CD4-positive, alpha-beta T cell (primary cell): ENCODE measurements at regions not wholly inside any gene's neighbourhood (a gene's known extent, or its start where the extent isn't known, plus 50 kb on each side); places are given as distances from the start of the nearest gene placed in this dataset.

ENCODE experiments used
- ATAC-seq: fragments of 200-7000 bp; cut with Tn5 transposase; one replicate; pipeline ENCODE4 v1.10.0; 2022; ENCODE audit warnings: mild to moderate bottlenecking; ENCODE audit not compliant: poor library complexity
- CTCF ChIA-PET: fragments of 350-600 bp; sonication (Branson Sonifier 250); formaldehyde crosslinking; loops from one replicate; lab custom pipeline; 2021; ENCODE audit warnings: antibody characterized with exemption, inconsistent platforms; lab: Charles Lee
- POLR2A ChIA-PET: fragments of 350-600 bp; sonication (Branson Sonifier 250); formaldehyde crosslinking; loops from one replicate; lab custom pipeline; 2021; ENCODE audit warnings: antibody characterized with exemption, inconsistent platforms; lab: Charles Lee
- DNase-seq, 14 experiments: peaks; one replicate each; pipeline ENCODE4 v3.0.0-alpha.2; 2013 to 2020; ENCODE audit warnings: mixed read lengths in 2 of 14
- H3K27ac ChIP-seq, 2 donors: one replicate each; pipeline versions ENCODE4 v1.5.1 to v1.7.0; 2013; ENCODE audit warnings: low read length in 2 of 2, low read depth in 1 of 2, mild to moderate bottlenecking in 1 of 2
- H3K27me3 ChIP-seq, 2 experiments: 1 replicate in 1 of 2; 2 replicates in 1 of 2; pipeline versions ENCODE4 v1.6.1 to v1.7.0; 2013; ENCODE audit warnings: low read length in 2 of 2, control low read depth in 1 of 2, mild to moderate bottlenecking in 1 of 2, moderate library complexity in 1 of 2; ENCODE audit not compliant: insufficient read depth in 2 of 2, control insufficient read depth in 1 of 2
- H3K36me3 ChIP-seq: one replicate; pipeline ENCODE4 v1.6.1; 2013; ENCODE audit warnings: low read length, control low read depth; ENCODE audit not compliant: insufficient read depth
- H3K4me1 ChIP-seq: one replicate; pipeline ENCODE4 v1.6.1; 2013; ENCODE audit warnings: low read length, control low read depth; ENCODE audit not compliant: insufficient read depth
- H3K4me3 ChIP-seq: one replicate; pipeline ENCODE4 v1.5.1; 2013; ENCODE audit warnings: mild to moderate bottlenecking, low read length, moderate library complexity
- H3K9me3 ChIP-seq, 2 experiments: 1 replicate in 1 of 2; 2 replicates in 1 of 2; pipeline versions ENCODE4 v1.6.1 to v1.7.0; 2013; ENCODE audit warnings: low read length in 2 of 2, mild to moderate bottlenecking in 2 of 2, control low read depth in 1 of 2, moderate library complexity in 1 of 2; ENCODE audit not compliant: control insufficient read depth in 1 of 2, insufficient read depth in 1 of 2
- H3K27ac Mint-ChIP-seq: one replicate; pipeline ENCODE4 v1.8.0; 2020; ENCODE audit warnings: mixed read lengths
- H3K27me3 Mint-ChIP-seq: one replicate; pipeline ENCODE4 v1.8.0; 2021; ENCODE audit warnings: mixed read lengths
- H3K36me3 Mint-ChIP-seq: one replicate; pipeline ENCODE4 v1.8.0; 2021; ENCODE audit warnings: low read depth, mixed read lengths
- H3K4me1 Mint-ChIP-seq: one replicate; pipeline ENCODE4 v1.8.0; 2021; ENCODE audit warnings: low read depth, mixed read lengths
- H3K4me3 Mint-ChIP-seq: one replicate; pipeline ENCODE4 v1.8.0; 2020; ENCODE audit warnings: mild to moderate bottlenecking, mixed read lengths
- H3K9me3 Mint-ChIP-seq: one replicate; pipeline ENCODE4 v1.8.0; 2020; ENCODE audit warnings: mixed read lengths
- intact Hi-C, 2 experiments: fragments of 100-400 bp; cut with DNase I in 1 of 2; cut with micrococcal nuclease in 1 of 2; formaldehyde crosslinking; loops; one replicate each; pipeline versions ENCODE4 v1.15.1 to v1.9.0; 2023 to 2025; cut with DNase I, micrococcal nuclease
- TF ChIP-seq, protein P1 (sequence below): fragments of 200-600 bp; IDR thresholded peaks from one replicate; pipeline ENCODE4 v1.8.0; 2022; ENCODE audit warnings: antibody characterized with exemption, mild to moderate bottlenecking

DNA sequence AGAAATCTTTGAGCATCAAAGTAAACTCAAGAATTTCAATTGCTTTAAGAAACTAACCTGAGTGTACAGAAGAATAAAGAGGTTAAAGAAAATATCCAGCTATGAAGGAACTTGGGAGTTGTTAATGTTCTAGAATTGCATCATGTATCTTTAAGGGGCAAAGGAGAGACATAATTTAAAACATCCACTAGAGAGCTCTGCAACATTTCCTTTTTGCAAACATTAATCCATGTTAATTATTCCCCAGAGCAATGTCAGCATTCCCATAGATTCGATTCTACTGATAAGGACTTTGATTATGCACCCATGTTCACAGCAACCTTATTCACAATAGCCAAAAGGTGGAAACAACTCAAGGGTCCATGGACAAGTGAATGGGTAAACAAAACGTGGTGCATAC, 80.2 kb upstream of the SORBS2 start:
- H3K27ac ChIP-seq: no peak overlapping the region
- ChIA-PET CTCF (no interaction called here), POLR2A (no interaction called here)
- TF ChIP-seq, protein P1, sequence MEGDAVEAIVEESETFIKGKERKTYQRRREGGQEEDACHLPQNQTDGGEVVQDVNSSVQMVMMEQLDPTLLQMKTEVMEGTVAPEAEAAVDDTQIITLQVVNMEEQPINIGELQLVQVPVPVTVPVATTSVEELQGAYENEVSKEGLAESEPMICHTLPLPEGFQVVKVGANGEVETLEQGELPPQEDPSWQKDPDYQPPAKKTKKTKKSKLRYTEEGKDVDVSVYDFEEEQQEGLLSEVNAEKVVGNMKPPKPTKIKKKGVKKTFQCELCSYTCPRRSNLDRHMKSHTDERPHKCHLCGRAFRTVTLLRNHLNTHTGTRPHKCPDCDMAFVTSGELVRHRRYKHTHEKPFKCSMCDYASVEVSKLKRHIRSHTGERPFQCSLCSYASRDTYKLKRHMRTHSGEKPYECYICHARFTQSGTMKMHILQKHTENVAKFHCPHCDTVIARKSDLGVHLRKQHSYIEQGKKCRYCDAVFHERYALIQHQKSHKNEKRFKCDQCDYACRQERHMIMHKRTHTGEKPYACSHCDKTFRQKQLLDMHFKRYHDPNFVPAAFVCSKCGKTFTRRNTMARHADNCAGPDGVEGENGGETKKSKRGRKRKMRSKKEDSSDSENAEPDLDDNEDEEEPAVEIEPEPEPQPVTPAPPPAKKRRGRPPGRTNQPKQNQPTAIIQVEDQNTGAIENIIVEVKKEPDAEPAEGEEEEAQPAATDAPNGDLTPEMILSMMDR: no peak
- intact Hi-C loops: no loop called here
- peaks cover 6 to 10% of the 10 kb centered on the region in 2 experiments for H3K9me3 ChIP-seq
- Mint-ChIP-seq H3K36me3 (no peaks in the 10 kb centered on the region), H3K27me3 (peaks cover 10% of the 10 kb centered on the region), H3K4me3 (no peak overlapping the region), H3K27ac (no peak overlapping the region), H3K4me1 (peaks cover 2% of the 10 kb centered on the region), H3K9me3 (peaks cover 3% of the 10 kb centered on the region)
- H3K4me3 ChIP-seq: no peak overlapping the region
- no peaks in the 10 kb centered on the region for H3K36me3 ChIP-seq
- DNase-seq: no peak
- ATAC-seq: no peak
- H3K27me3 ChIP-seq: peaks cover 0 to 2% of the 10 kb centered on the region in 2 experiments
- H3K4me1 ChIP-seq: no peaks in the 10 kb centered on the region

DNA sequence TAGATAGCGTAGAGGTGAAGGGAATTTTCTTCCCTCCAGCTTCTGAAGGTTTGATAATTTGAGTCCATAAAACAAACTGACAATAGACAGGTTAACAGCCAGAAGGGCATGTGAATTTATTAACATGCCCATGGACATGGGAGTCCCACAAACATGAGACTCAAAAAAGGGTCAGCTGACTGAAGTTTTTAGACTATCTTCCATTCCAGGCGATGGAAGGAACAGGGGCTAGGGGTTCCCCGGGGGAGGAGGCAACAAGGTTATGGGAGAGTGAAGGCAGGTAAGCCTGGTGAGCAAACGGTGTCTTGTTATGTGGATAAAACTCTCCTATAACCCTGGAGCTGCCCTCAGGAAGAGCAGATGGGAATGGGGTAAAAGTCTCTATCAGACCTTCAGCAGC, 81.5 kb upstream of the SORBS2 start:
- ChIA-PET CTCF (no interaction called here), POLR2A (no interaction called here)
- Histone ChIP-seq H3K36me3 (no peaks in the 10 kb centered on the region), H3K9me3 (peaks cover 2 to 8% of the 10 kb centered on the region in 2 experiments), H3K4me3 (no peak overlapping the region), H3K4me1 (no peaks in the 10 kb centered on the region), H3K27me3 (peaks cover 0 to 2% of the 10 kb centered on the region in 2 experiments), H3K27ac (no peak overlapping the region)
- Mint-ChIP-seq H3K9me3 (peaks cover 3% of the 10 kb centered on the region), H3K36me3 (no peaks in the 10 kb centered on the region), H3K4me1 (no peaks in the 10 kb centered on the region), H3K27ac (no peak overlapping the region), H3K4me3 (no peak overlapping the region), H3K27me3 (peaks cover 14% of the 10 kb centered on the region)
- DNase-seq: no peak
- ATAC-seq: no peak
- intact Hi-C loops: no loop called here
- TF ChIP-seq, protein P1: no peak

DNA sequence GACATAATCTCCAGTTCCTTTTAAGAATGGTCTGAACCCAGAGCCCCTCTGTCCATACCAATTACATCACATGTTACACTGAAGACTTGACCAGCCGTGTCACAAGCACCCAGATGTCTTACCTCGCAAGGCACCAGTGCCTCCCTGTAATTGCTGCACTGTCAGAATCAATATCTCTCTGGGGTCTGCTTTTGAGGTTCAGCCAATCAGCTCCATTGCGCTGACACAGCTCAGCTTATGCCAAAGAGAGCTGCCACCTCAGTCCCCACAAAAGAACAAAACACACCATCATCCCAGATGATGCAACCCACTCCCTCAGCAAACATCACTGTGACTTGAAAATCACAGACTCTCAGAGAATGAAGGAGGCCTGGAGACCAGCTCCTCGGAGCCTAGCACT, 82.5 kb upstream of the SORBS2 start:
- Mint-ChIP-seq H3K4me1 (no peaks in the 10 kb centered on the region), H3K27ac (no peak overlapping the region)

More for the DNA sequence above, 82.5 kb upstream of the SORBS2 start:
- Histone ChIP-seq H3K27me3 (peaks cover 0 to 2% of the 10 kb centered on the region in 2 experiments), H3K27ac (no peak overlapping the region), H3K36me3 (no peaks in the 10 kb centered on the region), H3K4me1 (no peaks in the 10 kb centered on the region), H3K9me3 (peaks cover 0 to 4% of the 10 kb centered on the region in 2 experiments), H3K4me3 (no peak overlapping the region)
- Mint-ChIP-seq H3K36me3 (no peaks in the 10 kb centered on the region), H3K27me3 (peaks cover 14% of the 10 kb centered on the region), H3K9me3 (peaks cover 2% of the 10 kb centered on the region), H3K4me3 (no peak overlapping the region)
- TF ChIP-seq, protein P1: no peak
- no peak for ATAC-seq
- CTCF ChIA-PET: no interaction called here
- intact Hi-C loops: no loop called here
- DNase-seq: no peak
- POLR2A ChIA-PET: no interaction called here
